ENCODE measurements at regions not wholly inside any gene's neighbourhood (a gene's known extent, or its start where the extent isn't known, plus 50 kb on each side); places are given as distances from the start of the nearest gene placed in this dataset.
"Not testable (repeated sequence)": the region's sequence is repeated elsewhere in the genome, so short reads cannot be mapped to it uniquely, and the experiment has no call there.

GRCh38 chr5:125882061-125882460 lies 541.1 kb upstream of the GRAMD2B start:
- no peaks in the 10 kb centered on the region for H3K36me3 Mint-ChIP-seq (ENCODE audit: low read depth)
- intact Hi-C loops (cut with micrococcal nuclease) = no loop called here
- H3K27me3 Mint-ChIP-seq (ENCODE audit: insufficient read depth) = no peaks in the 10 kb centered on the region
- H3K4me1 Mint-ChIP-seq (ENCODE audit: low read depth) = no peaks in the 10 kb centered on the region
- H3K9me3 Mint-ChIP-seq = no peaks in the 10 kb centered on the region
- DNase-seq (ENCODE audit: low spot score) = no peak
- no peak overlapping the region for H3K4me3 Mint-ChIP-seq
- no peak overlapping the region for H3K27ac Mint-ChIP-seq

DNA sequence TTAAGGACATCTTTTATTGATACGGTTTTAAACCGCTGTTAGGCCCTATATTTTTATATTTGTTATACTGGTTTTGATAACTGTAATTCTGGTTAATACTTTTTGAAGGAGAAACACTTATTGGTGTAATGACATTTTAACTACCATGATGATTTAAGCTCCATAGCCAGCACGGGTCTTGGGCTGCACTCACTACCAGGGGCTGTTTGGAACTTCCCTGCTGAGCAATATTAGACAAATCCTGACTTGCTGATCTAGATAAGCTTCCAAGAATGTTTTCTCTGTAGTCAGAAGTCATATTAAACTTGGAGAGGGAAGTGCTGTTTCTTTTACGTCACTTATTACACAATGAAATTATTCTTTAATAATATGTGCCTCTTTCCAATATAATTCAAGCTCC lies 540.0 kb upstream of the GRAMD2B start:
- no peak for DNase-seq (ENCODE audit: low spot score)
- Mint-ChIP-seq H3K4me3 (no peak overlapping the region), H3K27me3 (ENCODE audit: insufficient read depth) (no peaks in the 10 kb centered on the region), H3K27ac (no peak overlapping the region), H3K9me3 (no peaks in the 10 kb centered on the region), H3K4me1 (ENCODE audit: low read depth) (no peaks in the 10 kb centered on the region), H3K36me3 (ENCODE audit: low read depth) (no peaks in the 10 kb centered on the region)
- intact Hi-C loops (cut with micrococcal nuclease) = no loop called here

DNA sequence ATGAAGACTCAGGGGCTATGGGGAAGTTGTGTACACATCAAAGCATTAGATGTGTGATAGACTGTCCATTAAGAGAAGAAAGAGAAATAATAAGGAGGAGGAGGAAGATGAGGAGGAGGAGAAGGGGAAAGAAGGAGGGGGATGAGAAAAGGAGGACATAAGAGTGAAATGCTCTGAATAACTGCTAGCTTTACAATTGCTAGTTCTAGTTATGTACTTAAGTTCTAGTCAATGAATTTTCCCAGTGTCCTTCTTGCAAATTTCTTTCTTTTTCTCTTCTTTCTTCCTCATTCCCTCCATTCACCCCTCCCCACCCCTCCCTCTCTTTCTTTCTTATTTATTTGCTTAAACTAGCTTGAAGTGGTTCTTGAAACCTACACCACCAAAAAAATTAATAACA lies 534.9 kb upstream of the GRAMD2B start:
- no peak overlapping the region for H3K4me3 Mint-ChIP-seq
- peaks cover 9% of the 10 kb centered on the region for H3K9me3 Mint-ChIP-seq
- intact Hi-C loops (cut with micrococcal nuclease) = no loop called here
- no peaks in the 10 kb centered on the region for H3K36me3 Mint-ChIP-seq (ENCODE audit: low read depth)
- H3K4me1 Mint-ChIP-seq (ENCODE audit: low read depth) = no peaks in the 10 kb centered on the region
- no peak overlapping the region for H3K27ac Mint-ChIP-seq
- no peaks in the 10 kb centered on the region for H3K27me3 Mint-ChIP-seq (ENCODE audit: insufficient read depth)
- DNase-seq (ENCODE audit: low spot score) = no peak

DNA sequence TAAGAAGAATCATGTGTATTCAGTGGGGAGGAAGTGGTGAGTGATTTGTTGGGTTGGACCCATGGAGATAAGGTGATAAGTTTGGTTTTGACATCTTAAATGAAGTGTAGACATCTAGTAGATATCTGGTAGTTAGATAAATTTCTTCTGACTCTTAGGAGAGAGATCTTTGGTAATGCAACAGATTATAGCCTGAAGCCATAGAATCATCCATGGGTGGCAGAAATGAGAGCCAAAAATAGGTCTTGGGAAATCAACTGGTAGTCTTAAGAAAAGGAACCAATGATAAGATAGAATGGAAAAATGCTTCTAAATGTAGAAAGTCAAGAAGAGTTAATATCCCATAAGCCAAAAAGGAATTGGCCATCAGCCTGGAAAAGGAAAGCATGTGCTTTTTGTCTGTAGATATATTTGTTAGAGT lies 532.7 kb upstream of the GRAMD2B start:
- Mint-ChIP-seq H3K4me3 (no peak overlapping the region), H3K27me3 (ENCODE audit: insufficient read depth) (no peaks in the 10 kb centered on the region), H3K27ac (no peak overlapping the region), H3K4me1 (ENCODE audit: low read depth) (no peaks in the 10 kb centered on the region), H3K9me3 (peaks cover 9% of the 10 kb centered on the region), H3K36me3 (ENCODE audit: low read depth) (no peaks in the 10 kb centered on the region)
- intact Hi-C loops (cut with micrococcal nuclease) = no loop called here
- no peak for DNase-seq (ENCODE audit: low spot score)

GRCh38 chr5:125891061-125891725 lies 532.0 kb upstream of the GRAMD2B start:
- no peaks in the 10 kb centered on the region for H3K27me3 Mint-ChIP-seq (ENCODE audit: insufficient read depth)
- H3K4me3 Mint-ChIP-seq = no peak overlapping the region
- no peak for DNase-seq (ENCODE audit: low spot score)
- intact Hi-C loops (cut with micrococcal nuclease) = no loop called here
- no peak overlapping the region for H3K27ac Mint-ChIP-seq
- H3K9me3 Mint-ChIP-seq = peaks cover 9% of the 10 kb centered on the region
- H3K36me3 Mint-ChIP-seq (ENCODE audit: low read depth) = no peaks in the 10 kb centered on the region
- no peaks in the 10 kb centered on the region for H3K4me1 Mint-ChIP-seq (ENCODE audit: low read depth)

GRCh38 chr5:125894383-125894782 lies 528.8 kb upstream of the GRAMD2B start:
- Mint-ChIP-seq H3K36me3 (ENCODE audit: low read depth) (no peaks in the 10 kb centered on the region), H3K4me1 (ENCODE audit: low read depth) (no peaks in the 10 kb centered on the region), H3K27ac (no peak overlapping the region), H3K4me3 (no peak overlapping the region), H3K9me3 (peaks cover 15% of the 10 kb centered on the region), H3K27me3 (ENCODE audit: insufficient read depth) (no peaks in the 10 kb centered on the region)
- DNase-seq (ENCODE audit: low spot score) = no peak
- intact Hi-C loops (cut with micrococcal nuclease) = no loop called here

DNA sequence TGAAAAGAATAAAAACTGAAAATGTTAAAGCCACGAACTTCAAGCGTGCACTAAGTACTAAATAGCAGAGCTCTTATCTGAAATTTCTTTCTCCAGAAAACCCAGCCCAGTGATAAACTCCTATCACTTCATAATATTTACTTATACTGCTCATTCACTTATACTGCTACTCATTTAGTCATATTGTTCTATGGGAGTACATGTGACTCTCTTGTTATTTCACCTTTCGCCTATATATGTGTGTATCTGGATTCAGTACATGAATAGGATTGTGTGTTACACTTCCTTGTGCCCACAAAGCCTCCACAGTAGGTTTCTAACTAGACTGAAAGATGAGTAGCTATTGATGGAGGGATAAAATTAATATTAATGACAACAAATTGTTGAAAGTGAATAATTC lies 526.8 kb upstream of the GRAMD2B start:
- Mint-ChIP-seq H3K4me1 (ENCODE audit: low read depth) (no peaks in the 10 kb centered on the region), H3K27me3 (ENCODE audit: insufficient read depth) (no peaks in the 10 kb centered on the region), H3K36me3 (ENCODE audit: low read depth) (no peaks in the 10 kb centered on the region), H3K9me3 (peaks cover 9% of the 10 kb centered on the region), H3K4me3 (no peak overlapping the region), H3K27ac (no peak overlapping the region)
- no peak for DNase-seq (ENCODE audit: low spot score)
- intact Hi-C loops (cut with micrococcal nuclease) = no loop called here

GRCh38 chr5:125897089-125897488 lies 526.1 kb upstream of the GRAMD2B start:
- no peak for DNase-seq (ENCODE audit: low spot score)
- intact Hi-C loops (cut with micrococcal nuclease) = no loop called here
- Mint-ChIP-seq H3K4me3 (no peak overlapping the region), H3K27ac (no peak overlapping the region), H3K36me3 (ENCODE audit: low read depth) (no peaks in the 10 kb centered on the region), H3K9me3 (peaks cover 5% of the 10 kb centered on the region), H3K4me1 (ENCODE audit: low read depth) (no peaks in the 10 kb centered on the region), H3K27me3 (ENCODE audit: insufficient read depth) (no peaks in the 10 kb centered on the region)

- Mint-ChIP-seq H3K9me3 (peaks cover 5% of the 10 kb centered on the region), H3K4me1 (ENCODE audit: low read depth) (no peaks in the 10 kb centered on the region), H3K36me3 (ENCODE audit: low read depth) (no peaks in the 10 kb centered on the region), H3K27me3 (ENCODE audit: insufficient read depth) (no peaks in the 10 kb centered on the region), H3K4me3 (no peak overlapping the region), H3K27ac (no peak overlapping the region)
- DNase-seq (ENCODE audit: low spot score) = no peak
- intact Hi-C loops (cut with micrococcal nuclease) = no loop called here
Observed at GRCh38 chr5:125898851-125899405, 524.3 kb upstream of the GRAMD2B start.

DNA sequence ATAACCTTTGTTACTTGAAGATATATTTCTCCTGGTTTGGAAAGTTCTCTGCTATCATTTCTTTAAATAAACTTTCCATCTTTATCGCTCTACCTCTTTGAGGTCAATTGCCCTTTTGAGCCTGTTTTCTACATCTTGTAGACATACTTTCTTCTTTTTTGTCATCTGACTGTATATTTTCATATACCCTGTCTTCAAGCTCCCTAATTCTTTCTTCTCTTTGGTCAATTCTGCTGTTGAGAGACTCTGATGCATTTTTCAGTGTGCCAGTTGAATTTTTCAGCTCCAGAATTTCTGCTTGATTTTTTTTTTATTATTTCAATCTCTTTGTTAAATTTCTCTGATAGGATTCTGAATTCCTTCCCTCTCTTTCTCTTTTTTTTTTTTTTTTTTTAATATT lies 511.2 kb upstream of the GRAMD2B start:
- Mint-ChIP-seq H3K9me3 (peaks cover 29% of the 10 kb centered on the region), H3K4me3 (no peak overlapping the region), H3K27me3 (ENCODE audit: insufficient read depth) (no peaks in the 10 kb centered on the region), H3K27ac (no peak overlapping the region), H3K4me1 (ENCODE audit: low read depth) (no peaks in the 10 kb centered on the region), H3K36me3 (ENCODE audit: low read depth) (no peaks in the 10 kb centered on the region)
- no peak for DNase-seq (ENCODE audit: low spot score)
- intact Hi-C loops (cut with micrococcal nuclease) = no loop called here

DNA sequence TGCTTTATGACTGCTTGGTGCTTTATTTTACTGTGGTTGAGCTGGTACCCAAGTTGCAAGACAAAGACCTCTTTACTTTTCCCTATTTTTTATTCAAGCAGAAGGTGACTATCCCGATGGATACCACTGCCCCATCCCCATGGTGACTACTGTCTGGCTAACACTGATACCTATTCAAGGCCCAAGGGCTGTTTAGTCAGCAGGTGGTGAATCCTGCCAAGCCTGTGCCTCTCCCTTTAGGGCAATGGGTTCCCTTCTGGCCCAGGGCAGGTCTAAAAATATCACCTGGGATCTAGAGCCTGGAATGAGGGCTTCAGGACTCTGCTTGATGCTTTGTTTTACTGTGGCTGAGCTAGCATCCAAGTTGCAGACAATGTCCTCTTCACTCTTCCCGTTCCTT lies 510.0 kb upstream of the GRAMD2B start:
- Mint-ChIP-seq H3K9me3 (peaks cover 29% of the 10 kb centered on the region), H3K4me3 (no peak overlapping the region), H3K27ac (no peak overlapping the region), H3K27me3 (ENCODE audit: insufficient read depth) (no peaks in the 10 kb centered on the region), H3K4me1 (ENCODE audit: low read depth) (no peaks in the 10 kb centered on the region), H3K36me3 (ENCODE audit: low read depth) (no peaks in the 10 kb centered on the region)
- no peak for DNase-seq (ENCODE audit: low spot score)
- intact Hi-C loops (cut with micrococcal nuclease) = no loop called here

GRCh38 chr5:125914471-125914870 lies 508.7 kb upstream of the GRAMD2B start:
- Mint-ChIP-seq H3K27ac (no peak overlapping the region), H3K4me3 (no peak overlapping the region), H3K27me3 (ENCODE audit: insufficient read depth) (no peaks in the 10 kb centered on the region), H3K4me1 (ENCODE audit: low read depth) (no peaks in the 10 kb centered on the region), H3K36me3 (ENCODE audit: low read depth) (no peaks in the 10 kb centered on the region), H3K9me3 (peaks cover 19% of the 10 kb centered on the region)
- intact Hi-C loops (cut with micrococcal nuclease) = no loop called here
- no peak for DNase-seq (ENCODE audit: low spot score)

DNA sequence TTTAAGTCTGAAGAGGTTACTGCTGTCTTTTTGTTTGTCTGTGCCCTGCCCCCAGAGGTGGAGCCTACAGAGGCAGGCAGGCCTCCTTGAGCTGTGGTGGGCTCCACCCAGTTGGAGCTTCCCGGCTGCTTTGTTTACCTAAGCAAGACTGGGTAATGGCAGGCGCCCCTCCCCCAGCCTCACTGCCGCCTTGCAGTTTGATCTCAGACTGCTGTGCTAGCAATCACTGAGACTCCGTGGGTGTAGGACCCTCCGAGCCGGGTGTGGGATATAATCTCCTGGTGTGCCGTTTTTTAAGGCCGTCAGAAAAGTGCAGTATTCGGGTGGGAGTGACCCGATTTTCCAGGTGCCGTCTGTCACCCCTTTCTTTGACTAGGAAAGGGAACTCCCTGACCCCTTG lies 499.3 kb upstream of the GRAMD2B start:
- H3K4me1 Mint-ChIP-seq (ENCODE audit: low read depth); H3K4me3 Mint-ChIP-seq; H3K36me3 Mint-ChIP-seq (ENCODE audit: low read depth); DNase-seq (ENCODE audit: low spot score); H3K27ac Mint-ChIP-seq; H3K27me3 Mint-ChIP-seq (ENCODE audit: insufficient read depth); intact Hi-C loops (cut with micrococcal nuclease): not testable (repeated sequence)
- peaks cover 25% of the 10 kb centered on the region for H3K9me3 Mint-ChIP-seq

GRCh38 chr5:125926172-125926571 lies 497.0 kb upstream of the GRAMD2B start:
- no peaks in the 10 kb centered on the region for H3K4me1 Mint-ChIP-seq (ENCODE audit: low read depth)
- H3K27ac Mint-ChIP-seq = no peak overlapping the region
- DNase-seq (ENCODE audit: low spot score) = no peak
- H3K27me3 Mint-ChIP-seq (ENCODE audit: insufficient read depth) = no peaks in the 10 kb centered on the region
- H3K9me3 Mint-ChIP-seq = peaks cover 30% of the 10 kb centered on the region
- H3K36me3 Mint-ChIP-seq (ENCODE audit: low read depth) = no peaks in the 10 kb centered on the region
- intact Hi-C loops (cut with micrococcal nuclease) = no loop called here
- no peak overlapping the region for H3K4me3 Mint-ChIP-seq

Measured in activated T-helper 1 cell treated with anti-CD3 and anti-CD28 coated beads, Interleukin-12 subunit alpha, Interleukin-12 subunit beta, Interleukin-2, Interleukin-4 antibody, amounts not matched to agents 30 ng/mL and 10 ng/mL and 1 ng/mL, durations not matched to agents 14 hours and 24 hours and 36 hours (primary cell).